ENCODE measurements at regions not wholly inside any gene's neighbourhood (a gene's known extent, or its start where the extent isn't known, plus 50 kb on each side); places are given as distances from the start of the nearest gene placed in this dataset.

- TF ChIP-seq CTCF (conservative IDR thresholded peaks at IDR 0.05 in 1 of 2, IDR thresholded peaks at IDR 0.05 in 1 of 2; ENCODE audit: low read depth in 1 of 2, low read length in 2 of 2) (no peak), EZH2 (IDR thresholded peaks at IDR 0.05; ENCODE audit: low read length, missing control alignments) (no peak)
These were observed 54.6 kb upstream of the KIF5B start for GRCh38 chr10:32110790-32111189.
